HG03175 (cell line): ENCODE measurements at regions not wholly inside any gene's neighbourhood (a gene's known extent, or its start where the extent isn't known, plus 50 kb on each side); places are given as distances from the start of the nearest gene placed in this dataset.
"Not testable (repeated sequence)": the region's sequence is repeated elsewhere in the genome, so short reads cannot be mapped to it uniquely, and the experiment has no call there.

Experiments used
- ATAC-seq: cut with Tn5 transposase; IDR thresholded peaks from one replicate; pipeline ENCODE4 v1.9.1; 2021; ENCODE audit warnings: mild to moderate bottlenecking, moderate library complexity; ENCODE audit not compliant: unreplicated experiment

- no peak for ATAC-seq
Observed at GRCh38 chr3:33919312-33920120, 121.1 kb downstream of the PDCD6IP start.

- ATAC-seq = no peak
Observed at GRCh38 chr3:33920511-33920910, 122.1 kb downstream of the PDCD6IP start.

- ATAC-seq = no peak
Observed at GRCh38 chr3:33921608-33922007, 123.2 kb downstream of the PDCD6IP start.

GRCh38 chr3:33926998-33927605, 128.7 kb downstream of the PDCD6IP start:
- no peak for ATAC-seq

GRCh38 chr3:33929813-33930212, 131.4 kb downstream of the PDCD6IP start:
- no peak for ATAC-seq

GRCh38 chr3:33931512-33931911, 133.1 kb downstream of the PDCD6IP start:
- ATAC-seq = no peak

- no peak for ATAC-seq
Observed at GRCh38 chr3:33932010-33932764, 133.8 kb downstream of the PDCD6IP start.

GRCh38 chr3:33936171-33936920, 137.9 kb downstream of the PDCD6IP start:
- ATAC-seq = no peak

GRCh38 chr3:33936921-33937525, 138.6 kb downstream of the PDCD6IP start:
- ATAC-seq = no peak

GRCh38 chr3:33937628-33938027, 139.2 kb downstream of the PDCD6IP start:
- ATAC-seq = no peak

GRCh38 chr3:33940149-33940548, 141.7 kb downstream of the PDCD6IP start:
- no peak for ATAC-seq

GRCh38 chr3:33940736-33941135, 142.3 kb downstream of the PDCD6IP start:
- ATAC-seq = no peak

GRCh38 chr3:33941804-33942203, 143.4 kb downstream of the PDCD6IP start:
- peak; percentile 46 for ATAC-seq

- ATAC-seq = no peak
Observed at GRCh38 chr3:33942483-33943150, 144.2 kb downstream of the PDCD6IP start.

- no peak for ATAC-seq
Observed at GRCh38 chr3:33943277-33943676, 144.8 kb downstream of the PDCD6IP start.

GRCh38 chr3:33946612-33947011, 148.2 kb downstream of the PDCD6IP start:
- not testable (repeated sequence) for ATAC-seq

- ATAC-seq = no peak
Observed at GRCh38 chr3:33947272-33948195, 149.1 kb downstream of the PDCD6IP start.

- ATAC-seq = no peak
Observed at GRCh38 chr3:33949074-33949473, 150.6 kb downstream of the PDCD6IP start.

- ATAC-seq = no peak
Observed at GRCh38 chr3:33954956-33955355, 156.5 kb downstream of the PDCD6IP start.
